ENCODE measurements at regions not wholly inside any gene's neighbourhood (a gene's known extent, or its start where the extent isn't known, plus 50 kb on each side); places are given as distances from the start of the nearest gene placed in this dataset.
A peak's percentile ranks its signal among the peaks of the same experiment; 100 is the strongest.

GRCh38 chr4:73929278-73929677, 52.5 kb downstream of the PF4 start:
- DNase-seq = no peak

DNA sequence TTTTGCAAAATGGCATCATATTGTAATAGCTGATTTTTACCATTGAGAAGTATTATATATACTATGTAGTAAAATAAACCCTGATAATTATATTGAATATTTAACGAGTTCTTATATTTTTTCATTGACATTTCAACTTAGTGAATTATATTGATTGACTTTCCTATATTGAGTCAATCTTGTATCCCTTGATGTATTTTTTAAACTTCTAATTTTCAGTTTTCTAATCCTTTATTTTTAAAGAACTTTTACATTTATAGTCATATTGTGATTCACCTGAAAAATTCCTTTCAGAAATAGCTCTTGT, 54.4 kb downstream of the CXCL1 start:
- no peak for DNase-seq

DNA sequence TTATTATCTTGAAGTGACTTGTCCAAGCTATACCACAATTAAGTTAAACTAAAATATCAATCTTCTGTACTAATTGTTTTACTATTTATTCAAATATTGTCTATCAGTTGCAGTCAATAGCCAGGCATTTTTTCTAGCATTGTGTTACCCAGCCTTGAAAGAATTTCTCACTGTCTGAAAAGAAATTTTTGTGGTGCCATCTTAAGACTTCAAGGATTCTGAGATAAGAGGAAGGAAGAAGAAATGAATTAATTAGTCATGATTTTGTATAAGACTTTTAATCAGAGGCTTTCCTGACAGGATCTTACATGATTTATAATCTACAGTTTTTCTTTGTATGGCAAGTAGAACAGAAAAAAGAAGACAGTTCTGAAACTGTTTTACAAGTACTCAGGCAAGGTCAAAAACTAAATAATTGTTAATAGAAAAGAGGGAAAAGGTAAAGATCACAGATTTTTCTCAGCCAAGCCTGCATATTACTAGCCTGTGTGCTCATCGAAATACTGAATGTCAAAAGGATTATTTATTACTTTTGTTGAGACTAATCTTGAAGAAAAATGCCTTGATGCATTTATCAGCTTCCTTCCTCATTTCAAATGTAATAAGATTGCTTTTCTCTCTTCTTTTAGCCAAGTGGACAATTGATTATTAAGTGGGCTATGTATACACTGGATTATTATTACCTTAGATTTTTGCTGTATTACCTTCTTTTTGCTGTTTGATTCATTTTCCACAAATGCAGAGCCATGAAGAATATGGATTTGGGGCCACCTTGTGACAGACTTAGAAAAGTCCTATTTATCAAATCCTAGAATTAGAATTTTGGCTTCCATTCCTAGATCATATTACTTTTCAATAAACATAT, 53.8 kb downstream of the CXCL1 start:
- DNase-seq = peak; percentile 44

DNA sequence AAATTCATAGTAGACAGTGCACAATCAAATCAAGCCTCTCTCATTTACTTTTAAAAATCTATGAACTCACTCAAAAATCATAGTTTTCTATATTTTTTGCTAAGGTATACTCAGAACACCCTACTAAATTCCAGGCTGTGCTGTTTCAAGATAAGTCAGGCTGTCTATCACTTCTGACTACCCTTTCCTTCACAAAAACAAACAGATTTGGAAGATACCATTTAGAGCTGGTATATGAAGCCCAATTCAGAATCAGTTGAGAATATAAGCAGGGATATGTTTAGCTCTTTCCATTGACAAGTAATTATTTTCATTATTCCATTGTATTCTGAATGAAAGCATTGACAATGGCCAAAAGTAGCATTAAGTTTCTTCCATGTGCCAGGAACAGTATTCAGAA, 53.1 kb downstream of the CXCL1 start:
- no peak for DNase-seq
